CD14-positive monocyte (primary cell): ENCODE measurements at regions not wholly inside any gene's neighbourhood (a gene's known extent, or its start where the extent isn't known, plus 50 kb on each side); places are given as distances from the start of the nearest gene placed in this dataset.
"Not testable (repeated sequence)": the region's sequence is repeated elsewhere in the genome, so short reads cannot be mapped to it uniquely, and the experiment has no call there.

Experiments
- DNase-seq, 3 donors: peaks; one replicate each; pipeline ENCODE4 v3.0.0-alpha.2; 2011 to 2022
- H2AFZ ChIP-seq: 2 replicates; pipeline ENCODE4 v1.6.0; 2012; ENCODE audit warnings: mild to moderate bottlenecking, low read depth, low read length, inconsistent platforms; ENCODE audit not compliant: insufficient read depth, poor library complexity, severe bottlenecking
- H3K27ac ChIP-seq, 2 donors: 1 replicate in 1 of 2; 2 replicates in 1 of 2; pipeline ENCODE4 v1.5.1; 2012 to 2013; ENCODE audit warnings: low read length in 2 of 2, control low read depth in 1 of 2, inconsistent platforms in 1 of 2, low read depth in 1 of 2, mild to moderate bottlenecking in 1 of 2
- H3K27me3 ChIP-seq, 2 donors: one replicate each; pipeline versions ENCODE4 v1.6.0 to v1.6.1; 2011 to 2013; ENCODE audit warnings: low read length in 2 of 2; ENCODE audit not compliant: control insufficient read depth in 2 of 2, insufficient read depth in 2 of 2
- H3K36me3 ChIP-seq, 2 donors: replicated peaks in 1 of 2; 1 replicate in 1 of 2; 2 replicates in 1 of 2; pipeline versions ENCODE4 v1.5.1 to v1.6.1; 2012 to 2013; ENCODE audit warnings: low read length in 2 of 2, control low read depth in 1 of 2, inconsistent platforms in 1 of 2, mild to moderate bottlenecking in 1 of 2; ENCODE audit not compliant: insufficient read depth in 2 of 2, control insufficient read depth in 1 of 2
- H3K4me1 ChIP-seq, 2 donors: 1 replicate in 1 of 2; 2 replicates in 1 of 2; pipeline versions ENCODE4 v1.5.1 to v1.6.1; 2012 to 2013; ENCODE audit warnings: low read length in 2 of 2, control low read depth in 1 of 2, inconsistent platforms in 1 of 2, mild to moderate bottlenecking in 1 of 2, moderate library complexity in 1 of 2; ENCODE audit not compliant: insufficient read depth in 2 of 2, control insufficient read depth in 1 of 2
- H3K4me2 ChIP-seq: replicated peaks from 2 replicates; pipeline ENCODE3; 2012; ENCODE audit warnings: low read length, moderate library complexity, mild to moderate bottlenecking; ENCODE audit not compliant: poor library complexity, severe bottlenecking; ENCODE audit errors: extremely low read depth
- H3K4me3 ChIP-seq, 3 experiments: fragments of 200-600 bp in 1 of 3; sonication (generic) in 1 of 3; replicated peaks in 1 of 3; 1 replicate in 2 of 3; 2 replicates in 1 of 3; pipeline ENCODE4 v1.5.1; 2011 to 2013; ENCODE audit warnings: low read length in 3 of 3, mild to moderate bottlenecking in 3 of 3, control low read depth in 2 of 3, low read depth in 2 of 3, inconsistent platforms in 1 of 3, moderate library complexity in 1 of 3
- H3K79me2 ChIP-seq: 2 replicates; pipeline ENCODE4 v1.6.0; 2012; ENCODE audit warnings: mild to moderate bottlenecking, control low read depth, inconsistent platforms, low read length, moderate library complexity; ENCODE audit not compliant: insufficient read depth
- H3K9ac ChIP-seq: 2 replicates; pipeline ENCODE4 v1.6.0; 2017; ENCODE audit warnings: low read length, mild to moderate bottlenecking; ENCODE audit not compliant: insufficient read depth, poor library complexity, severe bottlenecking
- H3K9me3 ChIP-seq, 2 donors: replicated peaks in 1 of 2; 1 replicate in 1 of 2; 2 replicates in 1 of 2; pipeline versions ENCODE4 v1.5.1 to v1.6.1; 2012 to 2013; ENCODE audit warnings: low read length in 2 of 2, control low read depth in 1 of 2; ENCODE audit not compliant: control insufficient read depth in 1 of 2, insufficient read depth in 1 of 2
- H4K20me1 ChIP-seq: 2 replicates; pipeline ENCODE4 v1.6.0; 2012; ENCODE audit warnings: mild to moderate bottlenecking, low read length, control low read depth, moderate library complexity; ENCODE audit not compliant: insufficient read depth
- H3K27ac Mint-ChIP-seq, 7 donors: one replicate each; pipeline ENCODE4 v1.8.0; 2020; ENCODE audit warnings: mild to moderate bottlenecking in 7 of 7, mixed read lengths in 7 of 7, moderate library complexity in 6 of 7, inconsistent platforms in 2 of 7
- H3K27me3 Mint-ChIP-seq, 3 donors: one replicate each; pipeline ENCODE4 v1.8.0; 2021 to 2022; ENCODE audit warnings: low read depth in 3 of 3, mild to moderate bottlenecking in 3 of 3, mixed read lengths in 3 of 3, moderate library complexity in 3 of 3, inconsistent platforms in 1 of 3
- H3K36me3 Mint-ChIP-seq, 2 donors: one replicate each; pipeline ENCODE4 v1.8.0; 2020; ENCODE audit warnings: mixed read lengths in 2 of 2, inconsistent platforms in 1 of 2, mild to moderate bottlenecking in 1 of 2
- H3K4me1 Mint-ChIP-seq: one replicate; pipeline ENCODE4 v1.8.0; 2020; ENCODE audit warnings: mild to moderate bottlenecking, mixed read lengths
- H3K4me3 Mint-ChIP-seq, 2 donors: one replicate each; pipeline ENCODE4 v1.8.0; 2020; ENCODE audit warnings: mild to moderate bottlenecking in 2 of 2, mixed read lengths in 2 of 2, moderate library complexity in 1 of 2
- H3K9me3 Mint-ChIP-seq, 7 donors: one replicate each; pipeline ENCODE4 v1.8.0; 2020 to 2022; ENCODE audit warnings: mixed read lengths in 7 of 7, mild to moderate bottlenecking in 6 of 7, moderate library complexity in 6 of 7, inconsistent platforms in 2 of 7
- WGBS: methylation state at CpG from one replicate; pipeline ENCODE4 v1.1.5; 2013; ENCODE audit warnings: missing lambda C conversion rate; ENCODE audit not compliant: insufficient coverage; 5-methylcytosine and 5-hydroxymethylcytosine counted together
- intact Hi-C, 2 donors: fragments of 100-400 bp; cut with micrococcal nuclease; formaldehyde crosslinking; loops; one replicate each; pipeline versions ENCODE4 v1.15.0 to v1.15.1; 2023

DNA sequence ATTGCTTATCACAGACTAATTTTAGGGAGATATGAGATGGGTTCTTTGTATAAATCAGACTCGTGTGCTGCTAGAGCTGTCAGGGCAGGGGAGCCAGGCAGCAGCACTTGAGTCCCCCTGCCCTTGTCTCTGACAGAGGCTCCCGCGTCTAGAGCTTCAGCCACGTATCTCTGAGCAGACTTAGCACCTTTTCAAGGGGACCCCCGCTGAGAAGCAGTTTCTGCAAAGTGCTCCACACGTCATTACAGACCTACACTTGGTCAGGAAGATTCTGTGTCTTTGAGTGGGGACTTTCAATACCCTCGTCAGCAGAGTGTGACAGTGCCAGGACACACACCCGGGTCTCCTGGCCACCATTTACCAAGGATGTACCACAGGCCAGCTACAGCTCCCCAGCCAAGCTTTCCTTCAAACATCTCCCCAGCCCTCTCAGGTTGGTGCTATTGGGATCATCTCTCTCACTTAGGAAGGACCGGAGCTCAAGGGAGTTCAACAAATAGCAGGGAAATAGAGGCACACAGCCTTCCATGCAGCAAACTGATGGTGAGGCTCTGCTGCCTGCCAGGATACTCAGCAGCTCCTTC is 312.3 kb downstream of the BCL2L11 start:
- H3K79me2 ChIP-seq, H3K9me3 ChIP-seq, H4K20me1 ChIP-seq, H3K9me3 Mint-ChIP-seq, intact Hi-C loops, H3K36me3 Mint-ChIP-seq, H3K4me2 ChIP-seq, H3K4me3 ChIP-seq, H3K36me3 ChIP-seq, H3K27me3 Mint-ChIP-seq, H2AFZ ChIP-seq, H3K27me3 ChIP-seq, H3K27ac Mint-ChIP-seq, H3K27ac ChIP-seq, H3K9ac ChIP-seq, H3K4me3 Mint-ChIP-seq, DNase-seq: not testable (repeated sequence)
- peaks cover 27% of the 10 kb centered on the region for H3K4me1 Mint-ChIP-seq
- peaks cover 28 to 34% of the 10 kb centered on the region in 2 donors for H3K4me1 ChIP-seq
- WGBS, result no CpG with 5 or more reads among the region's 9 CpGs

DNA sequence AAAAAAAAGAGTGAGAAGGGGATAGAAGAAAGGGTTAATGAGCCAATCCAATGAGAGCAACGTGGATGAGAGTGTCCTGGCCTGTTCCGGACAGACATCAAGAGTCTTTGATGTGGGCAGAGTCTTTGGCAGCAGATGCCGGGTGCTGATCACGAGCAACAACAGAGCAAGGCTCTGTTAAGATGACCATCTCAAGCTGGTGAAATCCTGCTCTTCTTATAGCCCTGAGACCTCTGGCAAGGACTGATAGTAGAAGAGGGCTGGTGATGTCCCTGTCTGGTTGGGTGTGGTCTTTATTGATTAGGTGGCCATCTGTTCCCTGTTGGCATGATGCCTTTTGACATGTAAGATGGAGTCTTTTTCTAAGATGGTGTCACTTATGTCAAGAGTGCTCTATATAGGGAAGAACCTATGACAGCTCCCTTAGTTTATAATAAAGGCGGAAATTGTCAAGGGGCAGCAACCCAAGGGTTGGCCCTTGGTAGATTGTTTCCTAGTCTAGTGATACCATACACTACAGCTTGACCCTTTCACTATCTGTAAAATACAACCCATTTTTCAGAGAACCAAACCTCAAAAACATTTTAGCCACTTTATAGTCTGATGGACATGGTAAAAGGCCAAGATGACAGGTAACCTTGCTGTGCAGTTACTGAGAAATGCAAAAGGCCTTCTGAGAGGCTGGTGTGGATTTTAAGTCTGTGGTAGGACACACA is 313.3 kb downstream of the BCL2L11 start:
- H2AFZ ChIP-seq, H3K79me2 ChIP-seq, H3K36me3 Mint-ChIP-seq, H4K20me1 ChIP-seq, H3K27me3 Mint-ChIP-seq, H3K27me3 ChIP-seq, H3K36me3 ChIP-seq, DNase-seq, H3K4me3 ChIP-seq, H3K27ac ChIP-seq, H3K9me3 Mint-ChIP-seq, H3K4me2 ChIP-seq, H3K27ac Mint-ChIP-seq, H3K9ac ChIP-seq, H3K9me3 ChIP-seq, intact Hi-C loops, H3K4me3 Mint-ChIP-seq: not testable (repeated sequence)
- WGBS, result no CpG with 5 or more reads among the region's 5 CpGs
- peaks cover 28 to 34% of the 10 kb centered on the region in 2 donors for H3K4me1 ChIP-seq
- H3K4me1 Mint-ChIP-seq, result peaks cover 25% of the 10 kb centered on the region

DNA sequence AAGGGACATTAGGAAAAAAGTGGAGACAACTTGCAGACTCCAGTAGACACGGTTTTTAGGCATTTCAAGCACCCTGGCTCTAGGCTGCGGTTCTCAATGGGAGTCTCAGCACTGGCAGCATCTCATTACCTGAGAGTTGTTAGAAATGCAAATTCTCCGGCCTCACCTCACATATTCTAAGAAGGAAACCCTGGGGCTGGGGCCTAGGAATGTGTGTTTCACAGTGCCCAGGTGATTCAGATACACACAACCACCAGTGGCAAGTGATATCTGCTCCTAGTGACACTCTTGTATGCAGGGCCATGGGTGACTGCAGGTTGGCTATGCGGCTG is 313.9 kb downstream of the BCL2L11 start:
- H3K36me3 ChIP-seq, H3K9me3 Mint-ChIP-seq, H3K27me3 ChIP-seq, DNase-seq, H3K79me2 ChIP-seq, H3K4me3 Mint-ChIP-seq, H3K36me3 Mint-ChIP-seq, intact Hi-C loops, H3K27ac Mint-ChIP-seq, H3K9me3 ChIP-seq, H3K4me2 ChIP-seq, H3K4me3 ChIP-seq, H3K27ac ChIP-seq, H3K27me3 Mint-ChIP-seq, H4K20me1 ChIP-seq, H3K9ac ChIP-seq, H2AFZ ChIP-seq: not testable (repeated sequence)
- no CpG with 5 or more reads among the region's 4 CpGs for WGBS
- peaks cover 22% of the 10 kb centered on the region for H3K4me1 Mint-ChIP-seq
- peaks cover 28 to 34% of the 10 kb centered on the region in 2 donors for H3K4me1 ChIP-seq

DNA sequence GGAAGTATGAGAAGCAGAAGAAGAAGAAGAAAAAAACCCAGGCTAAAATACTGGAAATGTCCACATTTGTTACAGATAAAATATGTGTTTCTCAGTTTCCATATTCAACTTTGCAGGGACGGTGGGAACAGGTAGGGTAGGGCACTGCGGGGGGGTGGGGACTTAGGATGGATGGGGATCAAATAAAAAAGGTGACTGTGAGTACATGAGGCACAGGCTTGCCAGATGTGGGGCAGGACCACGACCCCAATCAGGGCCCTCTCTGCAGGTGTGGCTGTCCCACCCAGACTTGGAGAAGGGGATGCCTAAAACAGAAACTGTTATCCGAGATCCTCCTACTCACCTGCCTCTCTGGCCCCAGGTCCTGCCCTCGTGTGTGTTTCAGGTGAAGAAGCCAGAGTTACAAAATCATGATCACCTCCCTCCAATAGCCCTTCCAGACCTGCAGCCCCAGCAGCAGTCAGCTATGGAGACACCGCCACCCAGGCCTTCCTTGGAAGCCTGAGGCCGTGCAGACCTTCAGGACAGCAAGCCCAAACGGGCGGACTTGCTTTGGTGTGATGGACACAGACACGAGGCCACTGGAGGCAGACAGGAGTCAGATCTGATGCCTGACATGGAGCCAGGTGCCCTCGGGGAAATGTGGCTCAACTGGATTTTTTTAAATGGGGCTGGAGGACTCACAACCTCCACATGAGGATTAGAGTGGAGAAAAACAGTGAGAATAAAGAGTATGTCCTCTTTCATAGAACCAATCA is 315.0 kb downstream of the BCL2L11 start:
- H3K4me3 Mint-ChIP-seq, H3K4me2 ChIP-seq, H3K9ac ChIP-seq, H4K20me1 ChIP-seq, H3K36me3 Mint-ChIP-seq, H3K27me3 ChIP-seq, H3K79me2 ChIP-seq, H3K27ac Mint-ChIP-seq, H3K9me3 ChIP-seq, H3K36me3 ChIP-seq, H2AFZ ChIP-seq, H3K9me3 Mint-ChIP-seq, intact Hi-C loops, DNase-seq, H3K27ac ChIP-seq, H3K4me3 ChIP-seq, H3K27me3 Mint-ChIP-seq: not testable (repeated sequence)
- WGBS, result no CpG with 5 or more reads among the region's 11 CpGs
- peaks cover 22% of the 10 kb centered on the region for H3K4me1 Mint-ChIP-seq
- H3K4me1 ChIP-seq, result peaks cover 20 to 27% of the 10 kb centered on the region in 2 donors
